HFF-Myc (cell line): ENCODE measurements at regions not wholly inside any gene's neighbourhood (a gene's known extent, or its start where the extent isn't known, plus 50 kb on each side); places are given as distances from the start of the nearest gene placed in this dataset.

Experiments
- DNase-seq: peaks from one replicate; pipeline ENCODE4 v3.0.0-alpha.2; 2011; ENCODE audit warnings: low read depth; ENCODE audit errors: extremely low read depth
- H3K4me3 ChIP-seq: replicated peaks from 2 replicates; pipeline ENCODE4 v1.5.1; 2011; ENCODE audit warnings: low read depth, mild to moderate bottlenecking, control low read depth, low read length
- CTCF ChIP-seq: IDR thresholded peaks from 2 replicates; pipeline ENCODE4 v1.5.1; 2012; ENCODE audit warnings: mild to moderate bottlenecking, low read depth, low read length, control low read depth; ENCODE audit errors: missing control alignments

GRCh38 chr9:73805853-73806458, 654.3 kb downstream of the ANXA1 start:
- TF ChIP-seq CTCF: no peak
- H3K4me3 ChIP-seq: no peak overlapping the region
- DNase-seq: no peak

GRCh38 chr9:73806876-73807275, 655.2 kb downstream of the ANXA1 start:
- no peak for DNase-seq
- TF ChIP-seq CTCF: no peak
- no peak overlapping the region for H3K4me3 ChIP-seq

DNA sequence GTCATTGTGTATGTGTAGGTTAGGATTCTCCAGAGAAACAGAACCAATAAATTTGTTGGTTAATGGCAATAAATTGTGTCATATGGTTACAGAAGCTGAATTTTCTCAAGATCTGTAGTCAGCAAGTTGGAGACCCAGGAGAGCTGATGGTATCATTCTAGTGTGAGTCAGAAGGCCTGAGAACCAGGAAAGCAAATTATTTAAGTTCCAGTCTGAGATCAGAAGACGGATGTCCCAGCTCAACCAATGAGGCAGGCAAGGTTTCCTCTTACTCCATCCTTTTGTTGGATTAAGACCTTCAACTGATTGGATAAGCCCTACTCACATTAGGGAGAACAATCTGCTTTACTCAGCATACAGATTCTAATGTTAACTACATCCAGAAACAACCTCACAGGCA, 656.3 kb downstream of the ANXA1 start:
- no peak overlapping the region for H3K4me3 ChIP-seq
- no peak for TF ChIP-seq CTCF
- no peak for DNase-seq

DNA sequence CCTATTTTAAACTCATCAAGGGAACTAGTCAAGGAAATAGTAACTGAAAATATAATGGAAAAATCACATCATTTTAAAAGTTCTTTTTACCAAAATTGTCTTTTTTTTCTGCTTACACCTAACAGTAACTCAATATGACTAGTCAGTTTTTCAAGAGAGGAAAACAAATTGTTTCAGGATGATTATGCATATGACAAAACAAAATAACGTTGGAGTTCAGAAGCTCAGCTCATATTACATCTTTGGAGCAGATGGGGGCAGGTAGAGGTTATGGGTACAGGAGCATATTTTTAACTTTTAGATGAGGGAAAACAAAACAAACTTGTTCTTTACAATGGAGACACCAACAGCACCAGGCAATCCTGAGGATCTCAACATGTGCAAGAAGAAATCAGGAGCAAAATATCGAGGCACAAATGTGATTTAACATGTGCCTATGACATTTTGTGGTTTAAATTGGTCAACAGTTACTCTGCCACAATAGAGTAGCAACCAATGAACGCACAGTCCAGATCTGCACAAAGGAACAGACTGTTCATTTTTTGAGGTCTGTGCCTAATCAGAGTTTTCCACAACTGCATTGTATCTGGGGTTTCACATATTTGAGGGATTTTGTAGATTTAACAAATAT, 659.0 kb downstream of the ANXA1 start:
- no peak for TF ChIP-seq CTCF
- H3K4me3 ChIP-seq: no peak overlapping the region

DNA sequence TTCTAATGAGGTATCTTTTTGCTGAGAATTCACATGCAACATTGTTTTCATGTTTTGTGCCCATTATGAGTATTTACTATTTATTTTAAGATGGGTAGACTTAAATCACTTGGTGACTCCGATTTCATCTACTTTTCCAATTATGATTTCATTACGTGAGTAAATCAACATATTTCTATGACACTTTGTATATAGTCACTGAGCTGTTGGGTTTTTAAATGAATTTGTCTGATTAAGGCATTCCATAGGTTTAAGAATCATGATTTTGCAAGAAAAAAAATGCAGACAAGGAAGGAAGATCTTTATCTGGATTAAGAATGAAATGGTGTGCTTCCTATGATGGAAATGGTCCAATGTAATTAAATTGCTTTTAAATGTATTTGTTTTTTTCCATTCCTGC, 661.9 kb downstream of the ANXA1 start:
- H3K4me3 ChIP-seq: no peak overlapping the region
- DNase-seq: no peak
- TF ChIP-seq CTCF: no peak

More for the DNA sequence above, 659.0 kb downstream of the ANXA1 start:
- DNase-seq: no peak

- DNase-seq: no peak
- H3K4me3 ChIP-seq: no peak overlapping the region
- TF ChIP-seq CTCF: no peak
These were observed 665.2 kb downstream of the ANXA1 start for GRCh38 chr9:73816905-73817304.

- no peak for DNase-seq
- no peak for TF ChIP-seq CTCF
- no peak overlapping the region for H3K4me3 ChIP-seq
These were observed 672.5 kb upstream of the RORB start for GRCh38 chr9:73824671-73825070.
